RWPE2 (cell line): ENCODE measurements at regions not wholly inside any gene's neighbourhood (a gene's known extent, or its start where the extent isn't known, plus 50 kb on each side); places are given as distances from the start of the nearest gene placed in this dataset.
"Not testable (repeated sequence)": the region's sequence is repeated elsewhere in the genome, so short reads cannot be mapped to it uniquely, and the experiment has no call there.

Source experiments
- ATAC-seq: fragments of 200-7000 bp; cut with Tn5 transposase; 3 replicates; pipeline ENCODE4 v1.9.1; 2021; ENCODE audit warnings: low read depth
- DNase-seq: peaks from one replicate; pipeline ENCODE4 v3.0.0-alpha.2; 2020; ENCODE audit warnings: low spot score
- H3K27ac ChIP-seq: fragments of 450-650 bp; 2 replicates; pipeline ENCODE4 v1.5.1; 2017; ENCODE audit warnings: mild to moderate bottlenecking; ENCODE audit not compliant: poor library complexity, severe bottlenecking
- H3K27me3 ChIP-seq: fragments of 250-450 bp; sonication (Bioruptor Pico); 2 replicates; pipeline ENCODE4 v1.5.1; 2021; ENCODE audit warnings: mild to moderate bottlenecking, moderate library complexity; ENCODE audit not compliant: insufficient read depth, poor library complexity, severe bottlenecking
- H3K36me3 ChIP-seq: fragments of 250-450 bp; sonication (Bioruptor Pico); 2 replicates; pipeline ENCODE4 v1.5.1; 2020; ENCODE audit warnings: low read depth, mild to moderate bottlenecking, moderate library complexity
- H3K4me1 ChIP-seq: fragments of 250-450 bp; sonication (Bioruptor Pico); 2 replicates; pipeline ENCODE4 v1.5.1; 2021; ENCODE audit warnings: mild to moderate bottlenecking, moderate library complexity; ENCODE audit not compliant: insufficient read depth, poor library complexity, severe bottlenecking
- H3K4me3 ChIP-seq: fragments of 250-450 bp; sonication (Bioruptor Pico); 2 replicates; pipeline ENCODE4 v1.5.1; 2021; ENCODE audit warnings: mild to moderate bottlenecking, moderate library complexity; ENCODE audit not compliant: severe bottlenecking
- H3K9me3 ChIP-seq: fragments of 250-450 bp; sonication (Bioruptor Pico); 2 replicates; pipeline ENCODE4 v1.5.1; 2021; ENCODE audit warnings: mild to moderate bottlenecking, moderate library complexity; ENCODE audit not compliant: severe bottlenecking
- CTCF ChIP-seq: fragments of 450-650 bp; IDR thresholded peaks from one replicate; pipeline ENCODE4 v1.5.1; 2017; ENCODE audit warnings: mild to moderate bottlenecking, moderate library complexity; ENCODE audit not compliant: poor library complexity, severe bottlenecking

- TF ChIP-seq CTCF = no peak
- Histone ChIP-seq H3K27ac (no peak overlapping the region), H3K27me3 (no peaks in the 10 kb centered on the region), H3K4me1 (peaks cover 4% of the 10 kb centered on the region), H3K4me3 (no peak overlapping the region), H3K36me3 (no peaks in the 10 kb centered on the region), H3K9me3 (no peaks in the 10 kb centered on the region)
- ATAC-seq = no peak
- no peak for DNase-seq
Measured at GRCh38 chr18:51346404-51346803, 148.9 kb upstream of the MEX3C start.

- H3K4me1 ChIP-seq = no peaks in the 10 kb centered on the region
- H3K4me3 ChIP-seq = no peak overlapping the region
- no peaks in the 10 kb centered on the region for H3K36me3 ChIP-seq
- DNase-seq = no peak
- ATAC-seq = no peak
- no peak overlapping the region for H3K27ac ChIP-seq
- H3K9me3 ChIP-seq = no peaks in the 10 kb centered on the region
- H3K27me3 ChIP-seq = no peaks in the 10 kb centered on the region
- TF ChIP-seq CTCF = no peak
Measured at GRCh38 chr18:51350081-51350480, 152.6 kb upstream of the MEX3C start.

GRCh38 chr18:51355841-51356240 lies 158.4 kb upstream of the MEX3C start:
- no peak for ATAC-seq
- Histone ChIP-seq H3K27ac (no peak overlapping the region), H3K9me3 (no peaks in the 10 kb centered on the region), H3K36me3 (no peaks in the 10 kb centered on the region), H3K27me3 (no peaks in the 10 kb centered on the region), H3K4me1 (no peaks in the 10 kb centered on the region), H3K4me3 (no peak overlapping the region)
- no peak for TF ChIP-seq CTCF
- no peak for DNase-seq

- DNase-seq, H3K36me3 ChIP-seq, H3K4me3 ChIP-seq, H3K9me3 ChIP-seq, H3K27me3 ChIP-seq, H3K27ac ChIP-seq, H3K4me1 ChIP-seq, ATAC-seq: not testable (repeated sequence)
Measured at GRCh38 chr18:51360301-51360700, 162.8 kb upstream of the MEX3C start.

GRCh38 chr18:51361130-51361860 lies 163.8 kb upstream of the MEX3C start:
- Histone ChIP-seq H3K4me1 (no peaks in the 10 kb centered on the region), H3K36me3 (no peaks in the 10 kb centered on the region), H3K27ac (no peak overlapping the region), H3K27me3 (no peaks in the 10 kb centered on the region), H3K4me3 (no peak overlapping the region), H3K9me3 (no peaks in the 10 kb centered on the region)
- TF ChIP-seq CTCF = no peak
- ATAC-seq (no peak), DNase-seq (no peak)
